Mesenchymal stem cell (in vitro differentiated cells and primary cell): ENCODE measurements at regions not wholly inside any gene's neighbourhood (a gene's known extent, or its start where the extent isn't known, plus 50 kb on each side); places are given as distances from the start of the nearest gene placed in this dataset.

Experiments used
- DNase-seq: peaks from one replicate; pipeline ENCODE4 v3.0.0-alpha.2; 2013
- H2AFZ ChIP-seq: one replicate; pipeline ENCODE4 v1.6.1; 2013; ENCODE audit warnings: low read depth, mild to moderate bottlenecking, control low read depth, inconsistent platforms, low read length, moderate library complexity
- H2AK5ac ChIP-seq: 2 replicates; pipeline ENCODE4 v1.6.1; 2013; ENCODE audit warnings: low read length, moderate library complexity, mild to moderate bottlenecking, inconsistent platforms; ENCODE audit not compliant: severe bottlenecking
- H2BK120ac ChIP-seq: one replicate; pipeline ENCODE4 v1.6.1; 2013; ENCODE audit warnings: low read depth, mild to moderate bottlenecking, inconsistent platforms, low read length, moderate library complexity
- H2BK12ac ChIP-seq, 2 experiments: one replicate each; pipeline ENCODE4 v1.6.1; 2013; ENCODE audit warnings: inconsistent platforms in 2 of 2, low read length in 2 of 2, mild to moderate bottlenecking in 2 of 2, moderate library complexity in 2 of 2, control low read depth in 1 of 2
- H2BK15ac ChIP-seq: one replicate; pipeline ENCODE4 v1.6.1; 2013; ENCODE audit warnings: mild to moderate bottlenecking, low read depth, inconsistent platforms; ENCODE audit not compliant: poor library complexity, severe bottlenecking
- H2BK5ac ChIP-seq: 2 replicates; pipeline ENCODE4 v1.6.1; 2013; ENCODE audit warnings: low read depth, mild to moderate bottlenecking, low read length, control low read depth, inconsistent platforms; ENCODE audit not compliant: poor library complexity, severe bottlenecking
- H3K14ac ChIP-seq, 2 experiments: one replicate each; pipeline ENCODE4 v1.6.1; 2013; ENCODE audit warnings: inconsistent platforms in 2 of 2, low read length in 2 of 2, control low read depth in 1 of 2, mild to moderate bottlenecking in 1 of 2, moderate library complexity in 1 of 2
- H3K18ac ChIP-seq, 2 experiments: one replicate each; pipeline ENCODE4 v1.6.1; 2013; ENCODE audit warnings: inconsistent platforms in 2 of 2, low read length in 2 of 2, control low read depth in 1 of 2, low read depth in 1 of 2, mild to moderate bottlenecking in 1 of 2
- H3K23ac ChIP-seq, 2 experiments: one replicate each; pipeline ENCODE4 v1.6.1; 2013; ENCODE audit warnings: inconsistent platforms in 2 of 2, low read length in 2 of 2, mild to moderate bottlenecking in 2 of 2, moderate library complexity in 2 of 2, control low read depth in 1 of 2
- H3K27ac ChIP-seq: 2 replicates; pipeline ENCODE4 v1.5.1; 2013; ENCODE audit warnings: mild to moderate bottlenecking, moderate library complexity, low read length, control low read depth, inconsistent platforms; ENCODE audit not compliant: poor library complexity, severe bottlenecking
- H3K27me3 ChIP-seq, 2 experiments: 2 replicates each; pipeline versions ENCODE4 v1.6.1 to v1.7.0; 2013; ENCODE audit warnings: low read length in 2 of 2, mild to moderate bottlenecking in 2 of 2, moderate library complexity in 2 of 2, control low read depth in 1 of 2, inconsistent platforms in 1 of 2; ENCODE audit not compliant: control insufficient read depth in 1 of 2, insufficient read depth in 1 of 2
- H3K36me3 ChIP-seq, 2 experiments: 2 replicates each; pipeline versions ENCODE4 v1.6.1 to v1.7.0; 2013; ENCODE audit warnings: low read length in 2 of 2, control low read depth in 1 of 2, inconsistent platforms in 1 of 2, low read depth in 1 of 2, mild to moderate bottlenecking in 1 of 2; ENCODE audit not compliant: insufficient read depth in 2 of 2, control insufficient read depth in 1 of 2
- H3K4ac ChIP-seq, 2 experiments: one replicate each; pipeline ENCODE4 v1.6.1; 2013; ENCODE audit warnings: inconsistent platforms in 2 of 2, low read length in 2 of 2, mild to moderate bottlenecking in 2 of 2, moderate library complexity in 2 of 2, control low read depth in 1 of 2, low read depth in 1 of 2
- H3K4me1 ChIP-seq: 2 replicates; pipeline ENCODE4 v1.6.1; 2013; ENCODE audit warnings: low read depth, low read length, control low read depth; ENCODE audit not compliant: control insufficient read depth, insufficient read depth
- H3K4me2 ChIP-seq: 2 replicates; pipeline ENCODE4 v1.6.1; 2013; ENCODE audit warnings: low read length, mild to moderate bottlenecking, inconsistent platforms; ENCODE audit not compliant: poor library complexity, severe bottlenecking
- H3K4me3 ChIP-seq, 2 experiments: 2 replicates each; pipeline versions ENCODE4 v1.5.1 to v1.7.0; 2013; ENCODE audit warnings: low read length in 2 of 2, mild to moderate bottlenecking in 2 of 2, control low read depth in 1 of 2, low read depth in 1 of 2; ENCODE audit not compliant: insufficient read depth in 1 of 2
- H3K79me1 ChIP-seq: replicated peaks from 2 replicates; pipeline ENCODE4 v1.6.1; 2013; ENCODE audit warnings: mild to moderate bottlenecking, control low read depth, low read length, inconsistent platforms; ENCODE audit not compliant: poor library complexity, severe bottlenecking
- H3K9ac ChIP-seq: 2 replicates; pipeline ENCODE4 v1.7.0; 2013; ENCODE audit warnings: mild to moderate bottlenecking, low read length, moderate library complexity
- H3K9me3 ChIP-seq: 2 replicates; pipeline ENCODE4 v1.7.0; 2013; ENCODE audit warnings: mild to moderate bottlenecking, low read length; ENCODE audit not compliant: control insufficient read depth
- H4K8ac ChIP-seq: one replicate; pipeline ENCODE4 v1.6.1; 2013; ENCODE audit warnings: inconsistent platforms, mild to moderate bottlenecking, low read length, moderate library complexity
- H4K91ac ChIP-seq: one replicate; pipeline ENCODE4 v1.6.1; 2013; ENCODE audit warnings: mild to moderate bottlenecking, low read length, inconsistent platforms
- WGBS: methylation state at CpG from one replicate; pipeline ENCODE4 v1.1.7; 2013; ENCODE audit warnings: mixed read lengths; 5-methylcytosine and 5-hydroxymethylcytosine counted together

- Histone ChIP-seq H3K18ac (no peak overlapping the region), H3K14ac (no peak overlapping the region), H3K36me3 (no peaks in the 10 kb centered on the region), H3K4me2 (no peak overlapping the region), H2BK5ac (no peak overlapping the region), H2BK12ac (no peak overlapping the region), H2BK15ac (no peak overlapping the region), H3K4me1 (no peaks in the 10 kb centered on the region), H4K8ac (no peak overlapping the region), H3K27ac (no peak overlapping the region), H3K4me3 (no peak overlapping the region), H2BK120ac (no peak overlapping the region), H2AFZ (no peak overlapping the region), H4K91ac (no peak overlapping the region), H3K9ac (no peak overlapping the region), H3K9me3 (peaks cover 15% of the 10 kb centered on the region), H2AK5ac (no peak overlapping the region), H3K79me1 (no peaks in the 10 kb centered on the region), H3K4ac (no peak overlapping the region), H3K23ac (no peak overlapping the region), H3K27me3 (no peaks in the 10 kb centered on the region)
- DNase-seq = no peak
- 90% methylated on average over 5 of the region's 6 CpGs for WGBS
Measured at GRCh38 chr3:28777806-28778475, 429.3 kb upstream of the AZI2 start.

- no peak for DNase-seq
- no peak overlapping the region for H2BK12ac ChIP-seq
- H3K27me3 ChIP-seq = no peaks in the 10 kb centered on the region
- no peaks in the 10 kb centered on the region for H3K79me1 ChIP-seq
- no peak overlapping the region for H3K23ac ChIP-seq
- no peak overlapping the region for H2AK5ac ChIP-seq
- no peak overlapping the region for H4K8ac ChIP-seq
- no peak overlapping the region for H3K14ac ChIP-seq
- no peaks in the 10 kb centered on the region for H3K9me3 ChIP-seq
- WGBS = 73% methylated on average over 3 of the region's 3 CpGs
- no peak overlapping the region for H2BK15ac ChIP-seq
- H3K4me3 ChIP-seq = no peak overlapping the region
- H3K27ac ChIP-seq = no peak overlapping the region
- H4K91ac ChIP-seq = no peak overlapping the region
- H3K4me1 ChIP-seq = no peaks in the 10 kb centered on the region
- no peak overlapping the region for H2BK5ac ChIP-seq
- H3K4me2 ChIP-seq = no peak overlapping the region
- no peak overlapping the region for H3K9ac ChIP-seq
- H3K4ac ChIP-seq = no peak overlapping the region
- no peak overlapping the region for H2AFZ ChIP-seq
- no peak overlapping the region for H3K18ac ChIP-seq
- no peak overlapping the region for H2BK120ac ChIP-seq
- H3K36me3 ChIP-seq = no peaks in the 10 kb centered on the region
Measured at GRCh38 chr3:28780480-28780879, 431.9 kb upstream of the AZI2 start.

- Histone ChIP-seq H3K18ac (no peak overlapping the region), H2BK5ac (no peak overlapping the region)
Measured at GRCh38 chr3:28781053-28781452, 432.4 kb upstream of the AZI2 start.

GRCh38 chr3:28786446-28786845 is 437.8 kb upstream of the AZI2 start:
- no peak overlapping the region for H3K23ac ChIP-seq
- 86% methylated on average over 3 of the region's 3 CpGs for WGBS
- H3K4ac ChIP-seq = no peak overlapping the region
- H4K8ac ChIP-seq = no peak overlapping the region
- H2AFZ ChIP-seq = no peak overlapping the region
- H2BK120ac ChIP-seq = no peak overlapping the region
- H3K79me1 ChIP-seq = no peaks in the 10 kb centered on the region
- no peaks in the 10 kb centered on the region for H3K4me1 ChIP-seq
- H4K91ac ChIP-seq = no peak overlapping the region
- H3K27ac ChIP-seq = no peak overlapping the region
- no peak overlapping the region for H3K9ac ChIP-seq
- H3K27me3 ChIP-seq = no peaks in the 10 kb centered on the region
- no peak overlapping the region for H2BK12ac ChIP-seq
- DNase-seq = no peak
- H3K9me3 ChIP-seq = no peaks in the 10 kb centered on the region
- no peaks in the 10 kb centered on the region for H3K36me3 ChIP-seq
- no peak overlapping the region for H3K18ac ChIP-seq
- H3K14ac ChIP-seq = no peak overlapping the region
- H3K4me2 ChIP-seq = no peak overlapping the region
- H2BK15ac ChIP-seq = no peak overlapping the region
- no peak overlapping the region for H2BK5ac ChIP-seq
- no peak overlapping the region for H3K4me3 ChIP-seq
- H2AK5ac ChIP-seq = no peak overlapping the region

More at GRCh38 chr3:28781053-28781452, 432.4 kb upstream of the AZI2 start:
- H3K23ac ChIP-seq = no peak overlapping the region
- no peak overlapping the region for H3K4me2 ChIP-seq
- H3K27me3 ChIP-seq = no peaks in the 10 kb centered on the region
- H3K9me3 ChIP-seq = no peaks in the 10 kb centered on the region
- no peak overlapping the region for H2BK120ac ChIP-seq
- H3K9ac ChIP-seq = no peak overlapping the region
- no peaks in the 10 kb centered on the region for H3K4me1 ChIP-seq
- H2AK5ac ChIP-seq = no peak overlapping the region
- no peak overlapping the region for H3K4ac ChIP-seq
- no peak overlapping the region for H2AFZ ChIP-seq
- no peak for DNase-seq
- no peak overlapping the region for H4K91ac ChIP-seq
- H3K14ac ChIP-seq = no peak overlapping the region
- no peaks in the 10 kb centered on the region for H3K79me1 ChIP-seq
- H3K27ac ChIP-seq = no peak overlapping the region
- no peaks in the 10 kb centered on the region for H3K36me3 ChIP-seq
- no peak overlapping the region for H3K4me3 ChIP-seq
- H4K8ac ChIP-seq = no peak overlapping the region
- H2BK15ac ChIP-seq = no peak overlapping the region
- no peak overlapping the region for H2BK12ac ChIP-seq
